Right lobe of liver (tissue), 4 donors: ENCODE measurements at regions not wholly inside any gene's neighbourhood (a gene's known extent, or its start where the extent isn't known, plus 50 kb on each side); places are given as distances from the start of the nearest gene placed in this dataset.

Experiments
- CTCF ChIP-seq, 4 donors: fragments of 200-600 bp in 3 of 4; fragments of 450-650 bp in 1 of 4; IDR thresholded peaks; one replicate each; pipeline versions ENCODE4 v1.5.1 to v1.8.0; 2016 to 2022; ENCODE audit warnings: antibody characterized with exemption in 4 of 4, mild to moderate bottlenecking in 2 of 4
- POLR2A ChIP-seq: fragments of 450-650 bp; IDR thresholded peaks from one replicate; pipeline ENCODE4 v1.6.1; 2017; ENCODE audit warnings: antibody characterized with exemption, mild to moderate bottlenecking
- donor health status: DM: no; HTN: no; CAD: no.
- donor health status: DM: no; HTN: no; CAD: no.
- donor health status: DM: no; HTN: yes; CAD: no.

- no peak for TF ChIP-seq CTCF (IDR thresholded peaks at IDR 0.05)
- TF ChIP-seq POLR2A = no peak
Measured at GRCh38 chr3:78317774-78318173, 1277.9 kb downstream of the ROBO2 start.
